ENCODE measurements at regions not wholly inside any gene's neighbourhood (a gene's known extent, or its start where the extent isn't known, plus 50 kb on each side); places are given as distances from the start of the nearest gene placed in this dataset.

DNA sequence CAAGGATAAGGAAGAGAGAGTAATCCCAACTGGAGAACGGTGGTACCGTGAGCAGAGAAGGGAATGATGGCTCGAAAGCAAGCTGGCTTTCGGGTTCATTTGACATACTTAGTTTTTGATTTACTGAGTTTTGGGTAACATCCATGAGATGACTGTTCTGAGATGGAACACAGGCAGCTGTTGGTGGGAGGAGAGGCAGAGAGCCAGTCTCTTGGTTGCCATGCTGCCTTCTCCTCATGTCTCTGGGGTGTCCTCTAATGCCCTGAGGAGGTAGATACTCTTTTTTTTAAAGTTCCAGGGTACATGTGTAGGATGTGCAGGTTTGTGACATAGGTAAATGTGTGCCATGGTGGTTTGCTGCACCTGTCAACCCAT is 76.4 kb upstream of the NRP1 start:
- Histone ChIP-seq H3K9me3 (replicated peaks in 1 of 2; ENCODE audit: control insufficient read depth in 1 of 2, insufficient read depth in 1 of 2, low read length in 2 of 2) (no peaks in the 10 kb centered on the region), H3K27ac (ENCODE audit: low read depth in 1 of 2, low read length in 2 of 2) (no peak overlapping the region), H3K4me2 (replicated peaks; ENCODE audit: extremely low read depth, low read length, poor library complexity, severe bottlenecking) (no peak overlapping the region), H3K9ac (ENCODE audit: insufficient read depth, low read length, poor library complexity, severe bottlenecking) (no peak overlapping the region), H3K4me1 (ENCODE audit: control insufficient read depth in 1 of 2, insufficient read depth in 2 of 2, low read length in 2 of 2) (peaks cover 14 to 19% of the 10 kb centered on the region in 2 donors), H3K27me3 (ENCODE audit: control insufficient read depth in 2 of 2, insufficient read depth in 2 of 2, low read length in 2 of 2) (peaks cover 0 to 2% of the 10 kb centered on the region in 2 donors), H3K36me3 (replicated peaks in 1 of 2; ENCODE audit: control insufficient read depth in 1 of 2, insufficient read depth in 2 of 2, low read length in 2 of 2) (no peaks in the 10 kb centered on the region), H3K4me3 (replicated peaks in 1 of 3; ENCODE audit: low read depth in 2 of 3, low read length in 3 of 3) (no peak overlapping the region), H3K79me2 (ENCODE audit: insufficient read depth, low read length) (no peaks in the 10 kb centered on the region), H4K20me1 (ENCODE audit: insufficient read depth, low read length) (no peaks in the 10 kb centered on the region), H2AFZ (ENCODE audit: insufficient read depth, low read depth, low read length, poor library complexity, severe bottlenecking) (no peak overlapping the region)
- no peak overlapping the region for H3K27ac Mint-ChIP-seq
- H3K4me1 Mint-ChIP-seq, result peaks cover 11% of the 10 kb centered on the region
- no peaks in the 10 kb centered on the region for H3K36me3 Mint-ChIP-seq
- no peak overlapping the region for H3K4me3 Mint-ChIP-seq
- WGBS (ENCODE audit: insufficient coverage), result 100% methylated on average over 4 of the region's 4 CpGs
- TF ChIP-seq, protein P1, sequence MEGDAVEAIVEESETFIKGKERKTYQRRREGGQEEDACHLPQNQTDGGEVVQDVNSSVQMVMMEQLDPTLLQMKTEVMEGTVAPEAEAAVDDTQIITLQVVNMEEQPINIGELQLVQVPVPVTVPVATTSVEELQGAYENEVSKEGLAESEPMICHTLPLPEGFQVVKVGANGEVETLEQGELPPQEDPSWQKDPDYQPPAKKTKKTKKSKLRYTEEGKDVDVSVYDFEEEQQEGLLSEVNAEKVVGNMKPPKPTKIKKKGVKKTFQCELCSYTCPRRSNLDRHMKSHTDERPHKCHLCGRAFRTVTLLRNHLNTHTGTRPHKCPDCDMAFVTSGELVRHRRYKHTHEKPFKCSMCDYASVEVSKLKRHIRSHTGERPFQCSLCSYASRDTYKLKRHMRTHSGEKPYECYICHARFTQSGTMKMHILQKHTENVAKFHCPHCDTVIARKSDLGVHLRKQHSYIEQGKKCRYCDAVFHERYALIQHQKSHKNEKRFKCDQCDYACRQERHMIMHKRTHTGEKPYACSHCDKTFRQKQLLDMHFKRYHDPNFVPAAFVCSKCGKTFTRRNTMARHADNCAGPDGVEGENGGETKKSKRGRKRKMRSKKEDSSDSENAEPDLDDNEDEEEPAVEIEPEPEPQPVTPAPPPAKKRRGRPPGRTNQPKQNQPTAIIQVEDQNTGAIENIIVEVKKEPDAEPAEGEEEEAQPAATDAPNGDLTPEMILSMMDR (IDR thresholded peaks at IDR 0.05), result no peak
- peaks cover 0 to 3% (median 0%) of the 10 kb centered on the region in 7 donors for H3K9me3 Mint-ChIP-seq
- H3K27me3 Mint-ChIP-seq (ENCODE audit: low read depth in 3 of 3), result peaks cover 11 to 19% (median 13%) of the 10 kb centered on the region in 3 donors
- DNase-seq, result no peak
- intact Hi-C loops (cut with micrococcal nuclease), result no loop called here

DNA sequence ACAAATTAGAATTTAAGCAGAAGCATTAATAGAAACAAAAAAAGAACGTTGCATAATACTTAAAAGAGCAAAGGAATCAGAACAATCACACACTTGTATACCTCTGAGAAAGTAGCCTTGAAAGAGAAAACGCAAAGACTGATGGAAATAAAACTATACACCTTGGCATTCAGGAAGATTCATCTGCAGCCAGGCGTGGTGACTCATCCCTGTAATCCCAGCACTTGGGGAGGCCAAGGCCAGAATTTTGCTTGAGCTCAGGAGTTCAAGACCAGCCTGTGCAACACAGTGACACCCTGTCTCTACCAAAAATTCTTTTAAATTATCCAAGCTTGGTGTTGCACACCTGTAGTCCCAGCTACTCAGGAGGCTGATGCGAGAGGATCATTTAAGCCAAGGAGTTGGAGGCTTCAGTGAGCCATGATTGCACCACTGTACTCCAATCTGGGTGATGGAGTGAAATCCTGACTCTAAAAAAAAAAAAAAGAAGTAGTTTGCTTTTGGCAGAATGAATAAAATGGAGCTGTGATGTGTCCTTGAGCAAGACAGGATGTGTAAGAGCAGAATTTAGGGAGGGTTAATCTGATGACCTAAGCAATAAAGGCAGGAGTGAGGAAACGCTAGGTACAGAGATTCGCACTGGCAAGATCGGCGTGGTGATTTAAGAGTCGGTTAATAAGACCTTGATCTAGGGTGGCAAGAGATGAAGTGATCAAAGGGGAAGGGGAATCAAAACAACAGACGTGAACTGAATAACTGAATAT is 75.8 kb upstream of the NRP1 start:
- H3K9me3 Mint-ChIP-seq, result peaks cover 0 to 3% (median 0%) of the 10 kb centered on the region in 7 donors
- Histone ChIP-seq H3K9me3 (replicated peaks in 1 of 2; ENCODE audit: control insufficient read depth in 1 of 2, insufficient read depth in 1 of 2, low read length in 2 of 2) (no peaks in the 10 kb centered on the region), H2AFZ (ENCODE audit: insufficient read depth, low read depth, low read length, poor library complexity, severe bottlenecking) (no peak overlapping the region), H3K27me3 (ENCODE audit: control insufficient read depth in 2 of 2, insufficient read depth in 2 of 2, low read length in 2 of 2) (peaks cover 0 to 2% of the 10 kb centered on the region in 2 donors), H3K27ac (ENCODE audit: low read depth in 1 of 2, low read length in 2 of 2) (no peak overlapping the region), H3K9ac (ENCODE audit: insufficient read depth, low read length, poor library complexity, severe bottlenecking) (no peak overlapping the region), H3K4me2 (replicated peaks; ENCODE audit: extremely low read depth, low read length, poor library complexity, severe bottlenecking) (no peak overlapping the region), H3K79me2 (ENCODE audit: insufficient read depth, low read length) (no peaks in the 10 kb centered on the region), H3K4me1 (ENCODE audit: control insufficient read depth in 1 of 2, insufficient read depth in 2 of 2, low read length in 2 of 2) (peaks cover 14 to 19% of the 10 kb centered on the region in 2 donors), H3K4me3 (replicated peaks in 1 of 3; ENCODE audit: low read depth in 2 of 3, low read length in 3 of 3) (no peak overlapping the region), H3K36me3 (replicated peaks in 1 of 2; ENCODE audit: control insufficient read depth in 1 of 2, insufficient read depth in 2 of 2, low read length in 2 of 2) (no peaks in the 10 kb centered on the region), H4K20me1 (ENCODE audit: insufficient read depth, low read length) (no peaks in the 10 kb centered on the region)
- H3K36me3 Mint-ChIP-seq, result no peaks in the 10 kb centered on the region
- intact Hi-C loops (cut with micrococcal nuclease), result no loop called here
- H3K4me3 Mint-ChIP-seq, result no peak overlapping the region
- peak overlapping the region in 1 of 7 donors; percentile 26 for H3K27ac Mint-ChIP-seq
- peaks cover 11 to 17% (median 13%) of the 10 kb centered on the region in 3 donors for H3K27me3 Mint-ChIP-seq (ENCODE audit: low read depth in 3 of 3)
- TF ChIP-seq, protein P1 (IDR thresholded peaks at IDR 0.05), result no peak
- peaks cover 11% of the 10 kb centered on the region for H3K4me1 Mint-ChIP-seq
- WGBS (ENCODE audit: insufficient coverage), result 78% methylated on average over 9 of the region's 10 CpGs
- DNase-seq, result peak in 2 of 3 donors; percentile 1 to 25

All from CD14-positive monocyte (primary cell).